H9 (cell line): ENCODE measurements at regions not wholly inside any gene's neighbourhood (a gene's known extent, or its start where the extent isn't known, plus 50 kb on each side); places are given as distances from the start of the nearest gene placed in this dataset.

Experiments
- DNase-seq: peaks from one replicate; pipeline ENCODE4 v3.0.0-alpha.2; 2017
- H2AFZ ChIP-seq: one replicate; pipeline ENCODE4 v1.6.1; 2013; ENCODE audit warnings: mild to moderate bottlenecking, low read length, control low read depth, moderate library complexity
- H2AK5ac ChIP-seq: 2 replicates; pipeline ENCODE4 v1.6.1; 2013; ENCODE audit warnings: low read length, control low read depth, mixed read lengths; ENCODE audit not compliant: insufficient read length
- H2BK120ac ChIP-seq: one replicate; pipeline ENCODE4 v1.6.1; 2013; ENCODE audit warnings: low read depth, mild to moderate bottlenecking, low read length, control low read depth, inconsistent platforms; ENCODE audit not compliant: poor library complexity, severe bottlenecking
- H2BK12ac ChIP-seq: 2 replicates; pipeline ENCODE4 v1.6.1; 2013; ENCODE audit warnings: low read length, control low read depth, mixed read lengths, low read depth; ENCODE audit not compliant: insufficient read length
- H2BK15ac ChIP-seq: 2 replicates; pipeline ENCODE4 v1.6.1; 2013; ENCODE audit warnings: low read depth, low read length, control low read depth
- H2BK20ac ChIP-seq: one replicate; pipeline ENCODE4 v1.6.1; 2013; ENCODE audit warnings: low read depth, mild to moderate bottlenecking, low read length, control low read depth, inconsistent platforms; ENCODE audit not compliant: poor library complexity, severe bottlenecking
- H2BK5ac ChIP-seq: 2 replicates; pipeline ENCODE4 v1.6.1; 2013; ENCODE audit warnings: low read length, control low read depth, mixed read lengths; ENCODE audit not compliant: insufficient read length
- H3K14ac ChIP-seq: 2 replicates; pipeline ENCODE4 v1.6.1; 2013; ENCODE audit warnings: low read length, control low read depth; ENCODE audit not compliant: insufficient read depth
- H3K18ac ChIP-seq: 2 replicates; pipeline ENCODE4 v1.6.1; 2013; ENCODE audit warnings: low read depth, mild to moderate bottlenecking, mixed read lengths, low read length, control low read depth; ENCODE audit not compliant: insufficient read length
- H3K23ac ChIP-seq: 2 replicates; pipeline ENCODE4 v1.6.1; 2013; ENCODE audit warnings: low read length, control low read depth, mixed read lengths, low read depth; ENCODE audit not compliant: insufficient read length
- H3K23me2 ChIP-seq: 2 replicates; pipeline ENCODE4 v1.6.1; 2013; ENCODE audit warnings: low read depth, mild to moderate bottlenecking, mixed read lengths, low read length, control low read depth; ENCODE audit not compliant: insufficient read length, poor library complexity, severe bottlenecking
- H3K27ac ChIP-seq: 2 replicates; pipeline ENCODE4 v1.5.1; 2013; ENCODE audit warnings: low read length, control low read depth, mixed read lengths, low read depth; ENCODE audit not compliant: insufficient read length
- H3K27me3 ChIP-seq: 2 replicates; pipeline ENCODE4 v1.6.1; 2013; ENCODE audit warnings: low read length, control low read depth, inconsistent platforms; ENCODE audit not compliant: insufficient read depth
- H3K4ac ChIP-seq: 2 replicates; pipeline ENCODE4 v1.6.1; 2013; ENCODE audit warnings: low read depth, mild to moderate bottlenecking, control low read depth, inconsistent platforms, low read length, moderate library complexity
- H3K4me1 ChIP-seq: 2 replicates; pipeline ENCODE4 v1.6.1; 2013; ENCODE audit warnings: low read length, control low read depth, inconsistent platforms; ENCODE audit not compliant: insufficient read depth
- H3K4me2 ChIP-seq: 2 replicates; pipeline ENCODE4 v1.6.1; 2013; ENCODE audit warnings: low read length, control low read depth, mixed read lengths; ENCODE audit not compliant: insufficient read length, insufficient read depth
- H3K56ac ChIP-seq: 2 replicates; pipeline ENCODE4 v1.6.1; 2013; ENCODE audit warnings: low read depth, mild to moderate bottlenecking, mixed read lengths, low read length, control low read depth; ENCODE audit not compliant: insufficient read length
- H3K79me1 ChIP-seq: 2 replicates; pipeline ENCODE4 v1.6.1; 2013; ENCODE audit warnings: low read depth, mild to moderate bottlenecking, moderate library complexity, low read length, control low read depth, inconsistent platforms; ENCODE audit not compliant: insufficient read depth, poor library complexity, severe bottlenecking
- H3K79me2 ChIP-seq: 2 replicates; pipeline ENCODE4 v1.6.1; 2013; ENCODE audit warnings: low read length, control low read depth, inconsistent platforms; ENCODE audit not compliant: insufficient read depth
- H3K9ac ChIP-seq: 2 replicates; pipeline ENCODE4 v1.6.1; 2013; ENCODE audit warnings: low read length, control low read depth, mixed read lengths; ENCODE audit not compliant: insufficient read length; ENCODE audit errors: extremely low read depth
- H3K9me3 ChIP-seq: one replicate; pipeline ENCODE4 v1.6.1; 2013; ENCODE audit warnings: low read depth, low read length, inconsistent platforms; ENCODE audit not compliant: control insufficient read depth
- H3T11ph ChIP-seq: one replicate; pipeline ENCODE4 v1.6.1; 2013; ENCODE audit warnings: mild to moderate bottlenecking, low read length, control low read depth, inconsistent platforms
- H4K20me1 ChIP-seq: one replicate; pipeline ENCODE4 v1.6.1; 2013; ENCODE audit not compliant: control insufficient read depth, insufficient read length, insufficient read depth
- H4K5ac ChIP-seq: 2 replicates; pipeline ENCODE4 v1.6.1; 2013; ENCODE audit warnings: low read depth, mild to moderate bottlenecking, mixed read lengths, low read length, control low read depth; ENCODE audit not compliant: insufficient read length
- H4K8ac ChIP-seq: replicated peaks from 2 replicates; pipeline ENCODE4 v1.6.1; 2013; ENCODE audit warnings: low read length, control low read depth, mixed read lengths, low read depth; ENCODE audit not compliant: insufficient read length
- H4K91ac ChIP-seq: 2 replicates; pipeline ENCODE4 v1.6.1; 2013; ENCODE audit warnings: low read depth, mild to moderate bottlenecking, moderate library complexity, mixed read lengths, low read length, control low read depth; ENCODE audit not compliant: insufficient read length
- H3K27ac Mint-ChIP-seq, 3 experiments: 2 replicates in 2 of 3; 3 replicates in 1 of 3; pipeline ENCODE4 v1.8.0; 2020 to 2021; ENCODE audit warnings: mixed read lengths in 3 of 3, mild to moderate bottlenecking in 1 of 3, moderate library complexity in 1 of 3
- H3K27me3 Mint-ChIP-seq: 2 replicates; pipeline ENCODE4 v1.8.0; 2021; ENCODE audit warnings: low read depth, mild to moderate bottlenecking, moderate library complexity, mixed read lengths
- H3K36me3 Mint-ChIP-seq, 3 experiments: 2 replicates in 2 of 3; 3 replicates in 1 of 3; pipeline ENCODE4 v1.8.0; 2020 to 2021; ENCODE audit warnings: low read depth in 3 of 3, mixed read lengths in 3 of 3; ENCODE audit not compliant: insufficient read depth in 1 of 3
- H3K4me1 Mint-ChIP-seq, 2 experiments: 2 replicates each; pipeline ENCODE4 v1.8.0; 2020; ENCODE audit warnings: mixed read lengths in 2 of 2
- H3K4me3 Mint-ChIP-seq, 2 experiments: 2 replicates in 1 of 2; 3 replicates in 1 of 2; pipeline ENCODE4 v1.8.0; 2020 to 2021; ENCODE audit warnings: mild to moderate bottlenecking in 2 of 2, mixed read lengths in 2 of 2, moderate library complexity in 1 of 2
- H3K9me3 Mint-ChIP-seq, 2 experiments: 2 replicates in 1 of 2; 3 replicates in 1 of 2; pipeline ENCODE4 v1.8.0; 2020; ENCODE audit warnings: mild to moderate bottlenecking in 2 of 2, mixed read lengths in 2 of 2, moderate library complexity in 1 of 2
- CTCF ChIP-seq: fragments of 200-600 bp; sonication (generic); conservative IDR thresholded peaks from 3 replicates; pipeline ENCODE4 v1.8.0; 2021; ENCODE audit warnings: antibody characterized with exemption, mild to moderate bottlenecking
- WGBS: extraction: QIAGEN DNeasy Blood & Tissue Kit; methylation state at CpG from one replicate; pipeline ENCODE4 v1.1.7; 2013; ENCODE audit warnings: missing lambda C conversion rate, low lambda C conversion rate, mixed read lengths; ENCODE audit not compliant: insufficient read length; ENCODE audit errors: extremely low coverage; 5-methylcytosine and 5-hydroxymethylcytosine counted together

GRCh38 chr1:224042557-224043118 lies 71.3 kb upstream of the FBXO28 start:
- H3K27ac ChIP-seq = no peak overlapping the region
- no peaks in the 10 kb centered on the region for H3K4me1 Mint-ChIP-seq

More at GRCh38 chr1:224042557-224043118, 71.3 kb upstream of the FBXO28 start:
- no peak overlapping the region for H3K18ac ChIP-seq
- H2BK12ac ChIP-seq = no peak overlapping the region
- no peak overlapping the region for H2BK20ac ChIP-seq
- H3K14ac ChIP-seq = no peak overlapping the region
- Mint-ChIP-seq H3K27ac (no peak overlapping the region), H3K4me3 (no peak overlapping the region), H3K27me3 (no peaks in the 10 kb centered on the region; the same call in none of the 2 replicates), H3K36me3 (peaks cover 0 to 4% (median 0%) of the 10 kb centered on the region in 3 experiments; a peak in 1 of 7 replicates), H3K9me3 (peaks cover 0 to 3% of the 10 kb centered on the region in 2 experiments; a peak in 1 of 5 replicates)
- H4K91ac ChIP-seq = no peak overlapping the region
- no peak overlapping the region for H2BK5ac ChIP-seq
- DNase-seq = no peak
- H2AK5ac ChIP-seq = no peak overlapping the region
- no peaks in the 10 kb centered on the region for H3K79me1 ChIP-seq
- H2BK15ac ChIP-seq = no peak overlapping the region
- no peak overlapping the region for H4K8ac ChIP-seq
- H3K9ac ChIP-seq = no peak overlapping the region
- WGBS = no CpG with 5 or more reads among the region's 4 CpGs
- H3K4me1 ChIP-seq = no peaks in the 10 kb centered on the region
- no peaks in the 10 kb centered on the region for H3K27me3 ChIP-seq
- H4K20me1 ChIP-seq = no peaks in the 10 kb centered on the region
- no peak overlapping the region for H4K5ac ChIP-seq
- no peak for TF ChIP-seq CTCF
- no peak overlapping the region for H3K23ac ChIP-seq
- no peaks in the 10 kb centered on the region for H3K9me3 ChIP-seq
- no peak overlapping the region for H2BK120ac ChIP-seq
- no peak overlapping the region for H3K56ac ChIP-seq
- no peak overlapping the region for H3K4ac ChIP-seq
- H3T11ph ChIP-seq = no peak overlapping the region
- H3K23me2 ChIP-seq = no peaks in the 10 kb centered on the region
- H3K4me2 ChIP-seq = no peak overlapping the region
- no peak overlapping the region for H2AFZ ChIP-seq
- no peaks in the 10 kb centered on the region for H3K79me2 ChIP-seq
